Ascending aorta (tissue), 2 donors: ENCODE measurements at regions not wholly inside any gene's neighbourhood (a gene's known extent, or its start where the extent isn't known, plus 50 kb on each side); places are given as distances from the start of the nearest gene placed in this dataset.

Experiments
- DNase-seq, 2 donors: peaks; one replicate each; pipeline ENCODE4 v3.0.0-alpha.2; 2019; ENCODE audit warnings: low spot score in 2 of 2
- H3K27ac ChIP-seq, 2 donors: fragments of 200-600 bp; sonication (generic); one replicate each; pipeline ENCODE4 v1.5.1; 2016 to 2017; ENCODE audit warnings: mild to moderate bottlenecking in 1 of 2
- H3K27me3 ChIP-seq: fragments of 200-600 bp; sonication (generic); one replicate; pipeline ENCODE4 v1.5.1; 2017
- H3K36me3 ChIP-seq, 2 donors: fragments of 200-600 bp; sonication (generic); one replicate each; pipeline ENCODE4 v1.5.1; 2016
- H3K4me1 ChIP-seq, 2 donors: fragments of 200-600 bp; sonication (generic); one replicate each; pipeline ENCODE4 v1.5.1; 2016 to 2017; ENCODE audit warnings: mild to moderate bottlenecking in 1 of 2
- H3K4me3 ChIP-seq, 2 donors: fragments of 200-600 bp; sonication (generic); one replicate each; pipeline ENCODE4 v1.5.1; 2016 to 2017; ENCODE audit warnings: mild to moderate bottlenecking in 1 of 2
- H3K9me3 ChIP-seq, 2 donors: fragments of 200-600 bp; sonication (generic); one replicate each; pipeline ENCODE4 v1.5.1; 2016
- intact Hi-C: fragments of 100-400 bp; cut with DNase I; formaldehyde crosslinking; loops from one replicate; pipeline ENCODE4 v1.15.1; 2023
- TF ChIP-seq, protein P1 (sequence below), 3 experiments: fragments of 200-600 bp in 2 of 3; fragments of 450-650 bp in 1 of 3; sonication (generic) in 2 of 3; IDR thresholded peaks; one replicate each; pipeline ENCODE4 v1.5.1; 2016 to 2019; ENCODE audit warnings: antibody characterized with exemption in 3 of 3, mild to moderate bottlenecking in 1 of 3, moderate library complexity in 1 of 3

GRCh38 chr5:96522635-96523355, 89.7 kb upstream of the PCSK1 start:
- H3K9me3 ChIP-seq: no peaks in the 10 kb centered on the region
- intact Hi-C loops: no loop called here
- H3K4me1 ChIP-seq: no peaks in the 10 kb centered on the region
- TF ChIP-seq, protein P1, sequence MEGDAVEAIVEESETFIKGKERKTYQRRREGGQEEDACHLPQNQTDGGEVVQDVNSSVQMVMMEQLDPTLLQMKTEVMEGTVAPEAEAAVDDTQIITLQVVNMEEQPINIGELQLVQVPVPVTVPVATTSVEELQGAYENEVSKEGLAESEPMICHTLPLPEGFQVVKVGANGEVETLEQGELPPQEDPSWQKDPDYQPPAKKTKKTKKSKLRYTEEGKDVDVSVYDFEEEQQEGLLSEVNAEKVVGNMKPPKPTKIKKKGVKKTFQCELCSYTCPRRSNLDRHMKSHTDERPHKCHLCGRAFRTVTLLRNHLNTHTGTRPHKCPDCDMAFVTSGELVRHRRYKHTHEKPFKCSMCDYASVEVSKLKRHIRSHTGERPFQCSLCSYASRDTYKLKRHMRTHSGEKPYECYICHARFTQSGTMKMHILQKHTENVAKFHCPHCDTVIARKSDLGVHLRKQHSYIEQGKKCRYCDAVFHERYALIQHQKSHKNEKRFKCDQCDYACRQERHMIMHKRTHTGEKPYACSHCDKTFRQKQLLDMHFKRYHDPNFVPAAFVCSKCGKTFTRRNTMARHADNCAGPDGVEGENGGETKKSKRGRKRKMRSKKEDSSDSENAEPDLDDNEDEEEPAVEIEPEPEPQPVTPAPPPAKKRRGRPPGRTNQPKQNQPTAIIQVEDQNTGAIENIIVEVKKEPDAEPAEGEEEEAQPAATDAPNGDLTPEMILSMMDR (IDR thresholded peaks at IDR 0.05): no peak
- no peaks in the 10 kb centered on the region for H3K36me3 ChIP-seq
- no peak for DNase-seq
- H3K27me3 ChIP-seq: no peaks in the 10 kb centered on the region
- H3K4me3 ChIP-seq: no peak overlapping the region
- no peak overlapping the region for H3K27ac ChIP-seq

- H3K4me3 ChIP-seq: no peak overlapping the region
- TF ChIP-seq, protein P1 (IDR thresholded peaks at IDR 0.05): no peak
- no peaks in the 10 kb centered on the region for H3K4me1 ChIP-seq
- H3K9me3 ChIP-seq: no peaks in the 10 kb centered on the region
- DNase-seq: no peak
- H3K27ac ChIP-seq: no peak overlapping the region
- H3K36me3 ChIP-seq: no peaks in the 10 kb centered on the region
- intact Hi-C loops: no loop called here
- H3K27me3 ChIP-seq: no peaks in the 10 kb centered on the region
Measured at GRCh38 chr5:96527768-96528661, 95.0 kb upstream of the PCSK1 start.

DNA sequence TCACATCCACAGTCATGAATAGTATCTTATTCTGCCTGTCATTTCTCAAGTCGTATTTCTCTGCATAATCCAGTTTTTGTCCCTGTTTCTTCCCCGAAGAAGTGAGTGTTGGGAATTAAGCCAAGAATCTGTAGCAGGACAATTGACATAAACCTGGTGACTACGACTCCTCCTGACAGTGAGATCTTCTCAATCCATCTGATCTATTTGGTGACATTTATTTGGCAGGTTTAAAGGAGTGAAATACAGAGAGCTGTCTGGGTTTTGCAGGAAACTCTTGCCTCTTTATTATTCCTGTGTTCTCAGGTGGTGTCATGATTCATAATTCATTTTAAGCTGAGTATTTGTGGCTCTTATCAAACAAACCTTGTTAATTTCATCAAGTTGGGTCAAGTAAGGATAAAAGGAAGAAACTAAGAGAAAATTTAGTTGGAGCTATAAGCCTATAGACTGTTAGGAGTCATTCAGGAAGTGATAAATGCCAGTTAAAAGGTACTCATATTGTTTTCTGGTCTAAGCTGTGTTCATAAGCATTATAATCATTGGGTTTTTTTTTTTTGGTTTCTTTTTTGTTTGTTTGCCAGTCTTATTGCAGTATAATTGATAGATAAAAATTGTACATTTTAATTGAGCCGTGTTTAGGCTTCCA, 95.9 kb upstream of the PCSK1 start:
- H3K4me3 ChIP-seq: no peak overlapping the region
- no peaks in the 10 kb centered on the region for H3K36me3 ChIP-seq
- H3K27me3 ChIP-seq: no peaks in the 10 kb centered on the region
- intact Hi-C loops: no loop called here
- no peak overlapping the region for H3K27ac ChIP-seq
- no peaks in the 10 kb centered on the region for H3K4me1 ChIP-seq
- TF ChIP-seq, protein P1 (IDR thresholded peaks at IDR 0.05): no peak
- no peak for DNase-seq
- no peaks in the 10 kb centered on the region for H3K9me3 ChIP-seq

DNA sequence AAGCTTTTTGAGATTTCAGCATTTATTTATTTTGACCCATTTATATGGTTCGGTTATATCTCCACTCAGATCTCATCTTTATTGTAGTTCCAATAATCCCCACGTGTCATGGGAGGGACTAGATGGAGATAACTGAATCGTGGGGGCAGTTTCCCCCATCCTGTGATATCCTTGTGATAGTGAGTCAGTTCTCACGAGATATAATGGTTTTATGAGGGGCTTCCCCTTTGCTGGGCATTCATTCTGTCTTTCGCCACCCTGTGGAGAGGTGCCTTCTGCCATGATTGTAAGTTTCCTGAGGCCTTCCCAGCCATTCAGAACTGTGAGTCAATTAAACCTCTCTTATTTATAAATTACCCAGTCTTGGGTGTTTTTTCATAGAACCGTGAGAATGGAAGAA, 96.5 kb upstream of the PCSK1 start:
- TF ChIP-seq, protein P1 (IDR thresholded peaks at IDR 0.05): no peak
- no peaks in the 10 kb centered on the region for H3K4me1 ChIP-seq
- no peaks in the 10 kb centered on the region for H3K36me3 ChIP-seq
- no peaks in the 10 kb centered on the region for H3K27me3 ChIP-seq
- intact Hi-C loops: no loop called here
- H3K27ac ChIP-seq: no peak overlapping the region
- no peak overlapping the region for H3K4me3 ChIP-seq
- H3K9me3 ChIP-seq: no peaks in the 10 kb centered on the region
- no peak for DNase-seq

DNA sequence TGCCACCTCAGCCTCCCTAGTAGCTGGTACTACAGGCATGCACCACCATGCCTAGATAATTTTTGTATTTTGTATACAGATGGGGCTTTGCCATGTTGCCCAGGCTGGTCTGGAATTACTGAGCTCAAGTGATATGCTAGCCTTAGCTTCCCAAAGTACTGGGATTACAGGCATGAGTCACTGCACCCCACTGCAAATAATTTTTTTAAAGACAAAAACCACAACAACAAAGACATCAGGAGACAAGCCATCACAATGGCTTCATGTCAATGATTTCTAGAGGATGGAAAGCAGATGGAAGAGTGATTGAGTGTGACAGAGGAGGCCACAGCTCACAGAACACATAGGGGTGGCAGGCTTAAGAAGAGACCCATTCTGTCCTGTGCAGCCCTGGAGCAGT, 97.9 kb upstream of the PCSK1 start:
- no peaks in the 10 kb centered on the region for H3K36me3 ChIP-seq
- intact Hi-C loops: no loop called here
- DNase-seq: no peak
- no peaks in the 10 kb centered on the region for H3K4me1 ChIP-seq
- TF ChIP-seq, protein P1 (IDR thresholded peaks at IDR 0.05): no peak
- H3K27me3 ChIP-seq: no peaks in the 10 kb centered on the region
- H3K9me3 ChIP-seq: no peaks in the 10 kb centered on the region
- no peak overlapping the region for H3K4me3 ChIP-seq
- no peak overlapping the region for H3K27ac ChIP-seq
